ENCODE measurements at regions not wholly inside any gene's neighbourhood (a gene's known extent, or its start where the extent isn't known, plus 50 kb on each side); places are given as distances from the start of the nearest gene placed in this dataset.

GRCh38 chr21:17674106-17674505, 61.4 kb upstream of the BTG3 start:
- TF ChIP-seq CTCF (conservative IDR thresholded peaks at IDR 0.05) (no peak), EZH2 (IDR thresholded peaks at IDR 0.05; ENCODE audit: low read depth) (no peak)

All from PC-9 (cell line).